ENCODE measurements at regions not wholly inside any gene's neighbourhood (a gene's known extent, or its start where the extent isn't known, plus 50 kb on each side); places are given as distances from the start of the nearest gene placed in this dataset.

DNA sequence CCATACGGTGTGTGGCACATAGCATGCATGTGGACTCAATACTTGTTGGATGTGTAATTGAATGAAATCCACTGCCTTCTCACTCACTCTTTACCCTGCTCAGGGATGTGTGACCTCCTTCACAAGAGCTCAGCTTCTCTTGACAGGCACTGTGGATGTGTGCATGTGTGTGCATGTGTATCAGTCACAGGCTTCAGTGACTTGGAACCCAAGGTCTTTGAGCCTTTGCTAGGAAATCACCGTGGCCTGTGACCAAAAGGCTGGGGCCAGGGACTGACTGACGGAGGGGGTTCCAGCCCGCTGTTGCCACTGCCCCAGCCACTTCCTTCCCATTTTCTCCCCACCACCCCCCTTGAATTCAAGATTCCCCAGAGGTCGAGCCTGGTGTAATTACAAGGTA lies 144.4 kb upstream of the POU3F1 start:
- TF ChIP-seq, protein P1, sequence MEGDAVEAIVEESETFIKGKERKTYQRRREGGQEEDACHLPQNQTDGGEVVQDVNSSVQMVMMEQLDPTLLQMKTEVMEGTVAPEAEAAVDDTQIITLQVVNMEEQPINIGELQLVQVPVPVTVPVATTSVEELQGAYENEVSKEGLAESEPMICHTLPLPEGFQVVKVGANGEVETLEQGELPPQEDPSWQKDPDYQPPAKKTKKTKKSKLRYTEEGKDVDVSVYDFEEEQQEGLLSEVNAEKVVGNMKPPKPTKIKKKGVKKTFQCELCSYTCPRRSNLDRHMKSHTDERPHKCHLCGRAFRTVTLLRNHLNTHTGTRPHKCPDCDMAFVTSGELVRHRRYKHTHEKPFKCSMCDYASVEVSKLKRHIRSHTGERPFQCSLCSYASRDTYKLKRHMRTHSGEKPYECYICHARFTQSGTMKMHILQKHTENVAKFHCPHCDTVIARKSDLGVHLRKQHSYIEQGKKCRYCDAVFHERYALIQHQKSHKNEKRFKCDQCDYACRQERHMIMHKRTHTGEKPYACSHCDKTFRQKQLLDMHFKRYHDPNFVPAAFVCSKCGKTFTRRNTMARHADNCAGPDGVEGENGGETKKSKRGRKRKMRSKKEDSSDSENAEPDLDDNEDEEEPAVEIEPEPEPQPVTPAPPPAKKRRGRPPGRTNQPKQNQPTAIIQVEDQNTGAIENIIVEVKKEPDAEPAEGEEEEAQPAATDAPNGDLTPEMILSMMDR (IDR thresholded peaks at IDR 0.05) = no peak
- TF ChIP-seq POLR2A (IDR thresholded peaks at IDR 0.05) (no peak), POLR2AphosphoS5 (IDR thresholded peaks at IDR 0.05; ENCODE audit: insufficient read depth in 1 of 2, low read depth in 1 of 2) (no peak)

Measured in vagina (tissue), 2 donors.